ENCODE measurements at regions not wholly inside any gene's neighbourhood (a gene's known extent, or its start where the extent isn't known, plus 50 kb on each side); places are given as distances from the start of the nearest gene placed in this dataset.

DNA sequence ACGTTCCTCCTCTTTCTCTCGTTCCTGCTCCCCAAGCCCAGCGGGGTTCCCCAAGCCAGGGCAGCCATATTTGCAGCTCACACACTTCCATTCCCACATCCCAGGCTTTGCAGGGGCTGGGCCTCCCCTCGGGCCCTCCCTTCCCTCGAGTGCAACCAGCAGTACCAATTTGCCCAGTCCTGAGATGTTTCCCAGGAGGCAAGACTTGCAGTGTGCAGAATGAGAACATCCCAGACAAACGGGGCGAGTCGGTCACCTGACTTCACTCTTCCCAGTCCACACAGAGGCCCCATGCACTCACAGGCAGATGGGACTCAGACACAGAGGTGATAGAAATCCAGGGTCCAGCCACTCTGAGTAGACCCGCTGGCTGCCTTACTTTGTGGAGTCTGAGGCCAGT is 56.2 kb upstream of the SLC6A6 start:
- no peaks in the 10 kb centered on the region for H3K27me3 ChIP-seq

DNA sequence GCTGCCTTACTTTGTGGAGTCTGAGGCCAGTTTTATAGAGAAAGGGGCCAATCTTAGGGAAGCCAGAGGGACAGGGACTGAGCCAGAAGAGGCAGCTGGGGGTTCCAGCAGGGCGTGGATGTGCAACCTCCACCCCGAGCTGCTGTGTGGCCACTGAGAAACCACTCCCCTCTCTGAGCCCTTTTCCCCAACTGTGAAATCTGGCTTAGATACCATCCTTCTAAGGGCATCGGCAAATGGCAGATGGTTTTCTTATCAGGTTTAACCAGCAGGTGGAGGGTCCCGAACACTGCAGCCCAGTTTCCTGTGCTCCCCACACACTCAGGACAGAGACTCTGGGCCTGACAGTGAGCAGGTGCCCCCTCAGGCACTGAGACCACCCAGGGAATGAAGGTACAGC is 55.8 kb upstream of the SLC6A6 start:
- H3K4me3 ChIP-seq = no peak overlapping the region
- no peak for DNase-seq
- TF ChIP-seq, protein P1, sequence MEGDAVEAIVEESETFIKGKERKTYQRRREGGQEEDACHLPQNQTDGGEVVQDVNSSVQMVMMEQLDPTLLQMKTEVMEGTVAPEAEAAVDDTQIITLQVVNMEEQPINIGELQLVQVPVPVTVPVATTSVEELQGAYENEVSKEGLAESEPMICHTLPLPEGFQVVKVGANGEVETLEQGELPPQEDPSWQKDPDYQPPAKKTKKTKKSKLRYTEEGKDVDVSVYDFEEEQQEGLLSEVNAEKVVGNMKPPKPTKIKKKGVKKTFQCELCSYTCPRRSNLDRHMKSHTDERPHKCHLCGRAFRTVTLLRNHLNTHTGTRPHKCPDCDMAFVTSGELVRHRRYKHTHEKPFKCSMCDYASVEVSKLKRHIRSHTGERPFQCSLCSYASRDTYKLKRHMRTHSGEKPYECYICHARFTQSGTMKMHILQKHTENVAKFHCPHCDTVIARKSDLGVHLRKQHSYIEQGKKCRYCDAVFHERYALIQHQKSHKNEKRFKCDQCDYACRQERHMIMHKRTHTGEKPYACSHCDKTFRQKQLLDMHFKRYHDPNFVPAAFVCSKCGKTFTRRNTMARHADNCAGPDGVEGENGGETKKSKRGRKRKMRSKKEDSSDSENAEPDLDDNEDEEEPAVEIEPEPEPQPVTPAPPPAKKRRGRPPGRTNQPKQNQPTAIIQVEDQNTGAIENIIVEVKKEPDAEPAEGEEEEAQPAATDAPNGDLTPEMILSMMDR (IDR thresholded peaks at IDR 0.05) = no peak

More for the DNA sequence above, 56.2 kb upstream of the SLC6A6 start:
- TF ChIP-seq, protein P1 (IDR thresholded peaks at IDR 0.05) = no peak
- no peak for DNase-seq
- no peak overlapping the region for H3K27ac ChIP-seq
- no peaks in the 10 kb centered on the region for H3K36me3 ChIP-seq
- no peak overlapping the region for H3K4me3 ChIP-seq
- no peaks in the 10 kb centered on the region for H3K9me3 ChIP-seq
- intact Hi-C loops (cut with DNase I; ENCODE audit: low total_unique reads) = no loop called here
- H3K4me1 ChIP-seq = no peaks in the 10 kb centered on the region

GRCh38 chr3:14347110-14347509 is 55.3 kb upstream of the SLC6A6 start:
- intact Hi-C loops (cut with DNase I; ENCODE audit: low total_unique reads) = no loop called here
- TF ChIP-seq, protein P1 (IDR thresholded peaks at IDR 0.05) = no peak
- no peak overlapping the region for H3K27ac ChIP-seq
- DNase-seq = no peak
- H3K36me3 ChIP-seq = no peaks in the 10 kb centered on the region
- no peaks in the 10 kb centered on the region for H3K27me3 ChIP-seq
- no peaks in the 10 kb centered on the region for H3K9me3 ChIP-seq
- H3K4me1 ChIP-seq = no peaks in the 10 kb centered on the region
- no peak overlapping the region for H3K4me3 ChIP-seq

More for the DNA sequence above, 55.8 kb upstream of the SLC6A6 start:
- no peak overlapping the region for H3K27ac ChIP-seq
- no peaks in the 10 kb centered on the region for H3K36me3 ChIP-seq
- H3K4me1 ChIP-seq = no peaks in the 10 kb centered on the region
- no peaks in the 10 kb centered on the region for H3K9me3 ChIP-seq
- no peaks in the 10 kb centered on the region for H3K27me3 ChIP-seq
- intact Hi-C loops (cut with DNase I; ENCODE audit: low total_unique reads) = no loop called here

- no peak for DNase-seq
- no peak overlapping the region for H3K4me3 ChIP-seq
- H3K9me3 ChIP-seq = no peaks in the 10 kb centered on the region
- intact Hi-C loops (cut with DNase I; ENCODE audit: low total_unique reads) = no loop called here
- TF ChIP-seq, protein P1 (IDR thresholded peaks at IDR 0.05) = no peak
- no peaks in the 10 kb centered on the region for H3K4me1 ChIP-seq
- H3K36me3 ChIP-seq = no peaks in the 10 kb centered on the region
- H3K27ac ChIP-seq = no peak overlapping the region
- peaks cover 0 to 4% of the 10 kb centered on the region in 2 donors for H3K27me3 ChIP-seq
Measured at GRCh38 chr3:14351617-14352001, 50.8 kb upstream of the SLC6A6 start.

DNA sequence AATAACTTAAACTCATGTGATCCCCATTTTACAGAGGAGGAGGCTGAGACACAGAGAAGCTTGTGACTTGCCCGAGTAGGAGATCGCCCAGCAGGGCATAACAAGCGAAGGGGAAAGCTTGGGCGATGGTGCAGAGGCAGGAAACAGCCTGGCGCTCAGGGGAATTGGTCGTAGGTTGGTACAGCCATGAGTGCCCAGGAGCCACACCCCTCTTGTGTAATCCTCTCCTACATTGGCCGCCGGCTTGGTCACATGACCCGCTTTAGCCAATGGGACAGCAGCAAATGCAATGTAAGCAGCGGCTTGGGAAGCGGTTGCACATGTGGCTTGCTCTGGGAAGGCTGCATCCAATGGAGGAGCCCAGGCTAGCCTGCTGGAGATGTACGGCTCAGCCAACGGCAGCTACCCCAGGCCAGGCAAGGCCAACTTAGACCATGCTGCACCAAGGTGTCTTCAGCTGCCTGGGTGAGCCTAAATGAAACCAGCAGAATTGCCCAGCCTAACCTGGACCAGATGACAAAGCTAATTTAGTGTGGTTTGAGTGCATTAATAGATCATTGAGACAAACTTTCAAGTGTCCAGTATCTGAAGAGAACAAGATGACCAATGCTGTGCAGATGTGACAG is 50.3 kb upstream of the SLC6A6 start:
- H3K4me3 ChIP-seq = no peak overlapping the region
- TF ChIP-seq, protein P1 (IDR thresholded peaks at IDR 0.05) = no peak
- intact Hi-C loops (cut with DNase I; ENCODE audit: low total_unique reads) = no loop called here
- H3K9me3 ChIP-seq = no peaks in the 10 kb centered on the region
- H3K4me1 ChIP-seq = no peaks in the 10 kb centered on the region
- no peaks in the 10 kb centered on the region for H3K36me3 ChIP-seq
- no peak for DNase-seq
- no peak overlapping the region for H3K27ac ChIP-seq
- H3K27me3 ChIP-seq = peaks cover 0 to 4% of the 10 kb centered on the region in 2 donors

Data from tibial artery (tissue), 4 donors.